ENCODE measurements at regions not wholly inside any gene's neighbourhood (a gene's known extent, or its start where the extent isn't known, plus 50 kb on each side); places are given as distances from the start of the nearest gene placed in this dataset.

DNA sequence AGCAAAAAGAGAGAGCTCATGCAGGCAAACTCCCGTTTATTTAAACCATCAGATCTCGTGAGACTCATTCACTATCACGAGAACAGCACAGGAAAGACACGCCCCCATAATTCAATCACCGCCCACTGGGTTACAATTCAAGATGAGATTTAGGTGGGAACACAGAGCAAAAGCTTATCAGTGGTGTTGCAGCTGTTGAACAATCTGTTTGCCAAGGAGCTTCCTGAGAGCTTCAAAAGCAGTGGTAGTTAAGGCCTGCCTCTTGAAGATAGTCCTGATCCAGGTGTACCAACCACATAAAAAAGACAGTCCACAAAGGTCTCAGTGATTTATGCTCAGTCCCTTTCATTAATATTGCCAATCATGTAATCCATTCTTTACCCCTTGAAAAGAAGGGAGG, 269.4 kb upstream of the IRAK1BP1 start:
- no peak for TF ChIP-seq EZH2 (IDR thresholded peaks at IDR 0.05; ENCODE audit: borderline replicate concordance, low read length)
- no peaks in the 10 kb centered on the region for H3K9me3 ChIP-seq (ENCODE audit: low read length)
- no peak overlapping the region for H3K27ac ChIP-seq (ENCODE audit: low read depth, low read length, poor library complexity, severe bottlenecking)
- H3K79me2 ChIP-seq (ENCODE audit: insufficient read depth, low read length) = no peaks in the 10 kb centered on the region
- H3F3A ChIP-seq (ENCODE audit: insufficient read depth, low read length) = no peaks in the 10 kb centered on the region
- H3K4me3 ChIP-seq (ENCODE audit: low read depth, low read length, poor library complexity, severe bottlenecking) = no peak overlapping the region
- H3K9me2 ChIP-seq (ENCODE audit: low read depth, low read length) = no peaks in the 10 kb centered on the region
- no peak overlapping the region for H3K9ac ChIP-seq (ENCODE audit: low read length)
- H3K4me2 ChIP-seq (ENCODE audit: low read length) = no peak overlapping the region
- no peaks in the 10 kb centered on the region for H3K27me3 ChIP-seq (ENCODE audit: insufficient read depth, low read length)
- no peaks in the 10 kb centered on the region for H4K20me1 ChIP-seq (ENCODE audit: insufficient read depth, low read length)
- no peaks in the 10 kb centered on the region for H3K4me1 ChIP-seq (ENCODE audit: insufficient read depth, low read length, severe bottlenecking)
- H2AFZ ChIP-seq (ENCODE audit: low read length) = no peak overlapping the region
- no peaks in the 10 kb centered on the region for H3K36me3 ChIP-seq (ENCODE audit: insufficient read depth, low read length)

DNA sequence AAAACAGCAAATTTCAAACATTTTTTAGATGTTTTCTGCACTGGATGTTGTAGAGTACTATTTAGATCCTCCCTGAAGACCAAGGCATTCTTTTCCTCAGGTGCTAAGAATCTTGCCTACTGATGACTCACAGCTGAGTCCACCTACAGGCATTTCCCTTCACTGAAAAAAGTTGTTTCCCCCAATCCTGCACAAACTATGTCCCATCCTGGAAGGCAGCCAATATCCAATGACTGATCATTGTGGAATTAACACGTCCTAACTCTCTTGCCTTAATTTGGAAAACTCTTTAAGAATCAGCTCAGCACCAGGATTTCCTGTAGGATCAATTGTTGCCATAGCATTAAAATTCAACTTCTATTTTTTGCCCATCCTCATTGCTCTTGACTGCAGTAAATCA, 268.4 kb upstream of the IRAK1BP1 start:
- H3F3A ChIP-seq (ENCODE audit: insufficient read depth, low read length) = no peaks in the 10 kb centered on the region
- TF ChIP-seq EZH2 (IDR thresholded peaks at IDR 0.05; ENCODE audit: borderline replicate concordance, low read length) = no peak
- TF ChIP-seq, protein P1, sequence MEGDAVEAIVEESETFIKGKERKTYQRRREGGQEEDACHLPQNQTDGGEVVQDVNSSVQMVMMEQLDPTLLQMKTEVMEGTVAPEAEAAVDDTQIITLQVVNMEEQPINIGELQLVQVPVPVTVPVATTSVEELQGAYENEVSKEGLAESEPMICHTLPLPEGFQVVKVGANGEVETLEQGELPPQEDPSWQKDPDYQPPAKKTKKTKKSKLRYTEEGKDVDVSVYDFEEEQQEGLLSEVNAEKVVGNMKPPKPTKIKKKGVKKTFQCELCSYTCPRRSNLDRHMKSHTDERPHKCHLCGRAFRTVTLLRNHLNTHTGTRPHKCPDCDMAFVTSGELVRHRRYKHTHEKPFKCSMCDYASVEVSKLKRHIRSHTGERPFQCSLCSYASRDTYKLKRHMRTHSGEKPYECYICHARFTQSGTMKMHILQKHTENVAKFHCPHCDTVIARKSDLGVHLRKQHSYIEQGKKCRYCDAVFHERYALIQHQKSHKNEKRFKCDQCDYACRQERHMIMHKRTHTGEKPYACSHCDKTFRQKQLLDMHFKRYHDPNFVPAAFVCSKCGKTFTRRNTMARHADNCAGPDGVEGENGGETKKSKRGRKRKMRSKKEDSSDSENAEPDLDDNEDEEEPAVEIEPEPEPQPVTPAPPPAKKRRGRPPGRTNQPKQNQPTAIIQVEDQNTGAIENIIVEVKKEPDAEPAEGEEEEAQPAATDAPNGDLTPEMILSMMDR (IDR thresholded peaks at IDR 0.05; ENCODE audit: low read length) = no peak
- no peak overlapping the region for H3K4me3 ChIP-seq (ENCODE audit: low read depth, low read length, poor library complexity, severe bottlenecking)
- H3K4me1 ChIP-seq (ENCODE audit: insufficient read depth, low read length, severe bottlenecking) = no peaks in the 10 kb centered on the region
- no peaks in the 10 kb centered on the region for H3K36me3 ChIP-seq (ENCODE audit: insufficient read depth, low read length)
- no peak overlapping the region for H2AFZ ChIP-seq (ENCODE audit: low read length)
- no peaks in the 10 kb centered on the region for H3K79me2 ChIP-seq (ENCODE audit: insufficient read depth, low read length)
- no peak overlapping the region for H3K9ac ChIP-seq (ENCODE audit: low read length)
- no peaks in the 10 kb centered on the region for H4K20me1 ChIP-seq (ENCODE audit: insufficient read depth, low read length)
- H3K27me3 ChIP-seq (ENCODE audit: insufficient read depth, low read length) = no peaks in the 10 kb centered on the region
- no peak overlapping the region for H3K4me2 ChIP-seq (ENCODE audit: low read length)
- no peaks in the 10 kb centered on the region for H3K9me2 ChIP-seq (ENCODE audit: low read depth, low read length)
- H3K27ac ChIP-seq (ENCODE audit: low read depth, low read length, poor library complexity, severe bottlenecking) = no peak overlapping the region
- no peaks in the 10 kb centered on the region for H3K9me3 ChIP-seq (ENCODE audit: low read length)

DNA sequence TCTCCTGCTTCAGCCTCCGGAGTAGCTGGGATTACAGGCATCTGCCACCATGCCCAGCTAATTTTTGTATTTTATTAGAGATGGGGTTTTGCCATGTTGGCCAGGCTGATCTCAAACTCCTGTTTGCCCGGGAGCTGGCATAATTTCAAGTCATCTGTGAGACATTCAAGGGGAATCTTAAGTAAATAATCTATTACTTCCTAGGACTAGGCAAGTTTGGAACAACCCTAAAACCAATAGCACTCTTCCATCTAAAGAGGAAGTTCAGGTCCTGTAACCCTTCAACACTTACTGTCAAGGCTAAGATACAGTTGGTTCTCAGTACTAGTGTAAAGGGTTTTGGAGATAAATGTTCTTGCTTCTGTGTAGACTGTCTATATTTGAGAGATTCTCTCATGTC, 267.8 kb upstream of the IRAK1BP1 start:
- Histone ChIP-seq H3K4me2 (ENCODE audit: low read length) (no peak overlapping the region), H3K79me2 (ENCODE audit: insufficient read depth, low read length) (no peaks in the 10 kb centered on the region), H3K9me3 (ENCODE audit: low read length) (no peaks in the 10 kb centered on the region), H4K20me1 (ENCODE audit: insufficient read depth, low read length) (no peaks in the 10 kb centered on the region), H3K9ac (ENCODE audit: low read length) (no peak overlapping the region), H2AFZ (ENCODE audit: low read length) (no peak overlapping the region), H3K36me3 (ENCODE audit: insufficient read depth, low read length) (no peaks in the 10 kb centered on the region), H3K27me3 (ENCODE audit: insufficient read depth, low read length) (no peaks in the 10 kb centered on the region), H3K4me1 (ENCODE audit: insufficient read depth, low read length, severe bottlenecking) (no peaks in the 10 kb centered on the region), H3K4me3 (ENCODE audit: low read depth, low read length, poor library complexity, severe bottlenecking) (no peak overlapping the region), H3K27ac (ENCODE audit: low read depth, low read length, poor library complexity, severe bottlenecking) (no peak overlapping the region), H3K9me2 (ENCODE audit: low read depth, low read length) (no peaks in the 10 kb centered on the region), H3F3A (ENCODE audit: insufficient read depth, low read length) (no peaks in the 10 kb centered on the region)
- TF ChIP-seq, protein P1 (IDR thresholded peaks at IDR 0.05; ENCODE audit: low read length) = no peak
- no peak for TF ChIP-seq EZH2 (IDR thresholded peaks at IDR 0.05; ENCODE audit: borderline replicate concordance, low read length)

DNA sequence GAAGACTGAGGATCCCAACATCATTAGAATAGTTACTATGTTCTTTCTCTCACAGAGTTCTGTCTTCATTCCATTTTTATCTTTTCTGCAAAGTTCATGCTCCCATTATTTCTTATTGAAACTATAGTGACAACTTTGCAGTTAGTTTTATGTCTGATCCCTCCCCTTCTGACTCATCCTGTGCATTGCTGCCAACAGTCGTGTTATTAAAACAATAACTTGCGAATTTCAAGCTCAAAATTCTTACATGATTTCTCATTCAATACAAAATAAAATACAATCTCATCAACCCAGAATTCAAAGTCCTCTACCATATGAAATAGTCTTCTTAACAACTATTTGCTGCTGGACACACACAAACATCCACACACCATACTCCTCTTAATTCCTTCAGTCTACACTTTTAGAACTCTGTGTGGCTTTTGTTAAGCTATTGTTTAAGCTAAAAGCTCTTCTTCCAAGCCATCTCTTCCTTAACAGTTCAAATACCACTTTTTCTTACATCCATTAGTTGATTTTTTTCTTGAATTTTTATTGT, 261.4 kb upstream of the IRAK1BP1 start:
- Histone ChIP-seq H3K36me3 (ENCODE audit: insufficient read depth, low read length) (no peaks in the 10 kb centered on the region), H3F3A (ENCODE audit: insufficient read depth, low read length) (no peaks in the 10 kb centered on the region), H3K9ac (ENCODE audit: low read length) (no peak overlapping the region), H3K4me3 (ENCODE audit: low read depth, low read length, poor library complexity, severe bottlenecking) (no peak overlapping the region), H3K4me2 (ENCODE audit: low read length) (no peak overlapping the region), H2AFZ (ENCODE audit: low read length) (no peak overlapping the region), H3K27me3 (ENCODE audit: insufficient read depth, low read length) (no peaks in the 10 kb centered on the region), H3K9me2 (ENCODE audit: low read depth, low read length) (no peaks in the 10 kb centered on the region), H3K79me2 (ENCODE audit: insufficient read depth, low read length) (no peaks in the 10 kb centered on the region), H4K20me1 (ENCODE audit: insufficient read depth, low read length) (no peaks in the 10 kb centered on the region), H3K27ac (ENCODE audit: low read depth, low read length, poor library complexity, severe bottlenecking) (no peak overlapping the region), H3K4me1 (ENCODE audit: insufficient read depth, low read length, severe bottlenecking) (no peaks in the 10 kb centered on the region), H3K9me3 (ENCODE audit: low read length) (no peaks in the 10 kb centered on the region)
- TF ChIP-seq, protein P1 (IDR thresholded peaks at IDR 0.05; ENCODE audit: low read length) = no peak
- TF ChIP-seq EZH2 (IDR thresholded peaks at IDR 0.05; ENCODE audit: borderline replicate concordance, low read length) = no peak

Data from OCI-LY1 (cell line).